Mesendoderm (in vitro differentiated cells): ENCODE measurements at regions not wholly inside any gene's neighbourhood (a gene's known extent, or its start where the extent isn't known, plus 50 kb on each side); places are given as distances from the start of the nearest gene placed in this dataset.

Experiments used
- DNase-seq: peaks from one replicate; pipeline ENCODE4 v3.0.0; 2013
- H2AK5ac ChIP-seq: 2 replicates; pipeline ENCODE4 v1.6.1; 2013; ENCODE audit warnings: low read length, inconsistent platforms
- H2BK120ac ChIP-seq: 2 replicates; pipeline ENCODE4 v1.6.1; 2013; ENCODE audit warnings: low read depth, mild to moderate bottlenecking, low read length, moderate library complexity, mixed read lengths
- H2BK15ac ChIP-seq: replicated peaks from 2 replicates; pipeline ENCODE4 v1.6.1; 2013; ENCODE audit warnings: low read depth, mild to moderate bottlenecking, moderate library complexity
- H2BK5ac ChIP-seq: 2 replicates; pipeline ENCODE4 v1.6.1; 2013; ENCODE audit warnings: low read length, inconsistent platforms
- H3K18ac ChIP-seq: 2 replicates; pipeline ENCODE4 v1.6.1; 2013; ENCODE audit warnings: mild to moderate bottlenecking, low read length, mixed read lengths
- H3K23ac ChIP-seq: one replicate; pipeline ENCODE4 v1.6.1; 2013; ENCODE audit warnings: low read length
- H3K27ac ChIP-seq: 2 replicates; pipeline ENCODE4 v1.5.1; 2013; ENCODE audit warnings: low read depth, mild to moderate bottlenecking, inconsistent platforms, low read length, moderate library complexity
- H3K27me3 ChIP-seq: 2 replicates; pipeline ENCODE4 v1.6.1; 2013; ENCODE audit warnings: low read length, control low read depth, mild to moderate bottlenecking, inconsistent platforms; ENCODE audit not compliant: insufficient read depth, poor library complexity
- H3K36me3 ChIP-seq: 2 replicates; pipeline ENCODE4 v1.6.1; 2013; ENCODE audit warnings: low read length, inconsistent platforms; ENCODE audit not compliant: control insufficient read depth, insufficient read depth
- H3K4ac ChIP-seq: one replicate; pipeline ENCODE4 v1.6.1; 2013; ENCODE audit warnings: low read depth, mild to moderate bottlenecking, low read length, moderate library complexity
- H3K4me1 ChIP-seq: 2 replicates; pipeline ENCODE4 v1.6.1; 2013; ENCODE audit warnings: low read depth, low read length, inconsistent platforms; ENCODE audit not compliant: control insufficient read depth
- H3K4me2 ChIP-seq: 2 replicates; pipeline ENCODE4 v1.6.1; 2013; ENCODE audit warnings: low read length
- H3K4me3 ChIP-seq: 2 replicates; pipeline ENCODE4 v1.5.1; 2013; ENCODE audit warnings: mild to moderate bottlenecking, low read length
- H3K56ac ChIP-seq: one replicate; pipeline ENCODE4 v1.6.1; 2013; ENCODE audit warnings: low read length
- H3K79me1 ChIP-seq: 2 replicates; pipeline ENCODE4 v1.6.1; 2013; ENCODE audit warnings: low read length, inconsistent platforms
- H3K79me2 ChIP-seq: 2 replicates; pipeline ENCODE4 v1.6.1; 2013; ENCODE audit warnings: mild to moderate bottlenecking, low read length; ENCODE audit not compliant: control insufficient read depth, insufficient read depth
- H3K9ac ChIP-seq: 2 replicates; pipeline ENCODE4 v1.6.1; 2013; ENCODE audit warnings: low read length, inconsistent platforms
- H4K5ac ChIP-seq: one replicate; pipeline ENCODE4 v1.6.1; 2013; ENCODE audit warnings: low read length
- H4K8ac ChIP-seq: one replicate; pipeline ENCODE4 v1.6.1; 2013; ENCODE audit warnings: low read depth, mild to moderate bottlenecking, control low read depth, low read length, moderate library complexity
- WGBS: extraction: QIAGEN DNeasy Blood & Tissue Kit; methylation state at CpG from one replicate; pipeline ENCODE4 v1.1.7; 2013; ENCODE audit warnings: low lambda C conversion rate, missing lambda C conversion rate; ENCODE audit not compliant: insufficient coverage; ENCODE audit errors: extremely low coverage; 5-methylcytosine and 5-hydroxymethylcytosine counted together

DNA sequence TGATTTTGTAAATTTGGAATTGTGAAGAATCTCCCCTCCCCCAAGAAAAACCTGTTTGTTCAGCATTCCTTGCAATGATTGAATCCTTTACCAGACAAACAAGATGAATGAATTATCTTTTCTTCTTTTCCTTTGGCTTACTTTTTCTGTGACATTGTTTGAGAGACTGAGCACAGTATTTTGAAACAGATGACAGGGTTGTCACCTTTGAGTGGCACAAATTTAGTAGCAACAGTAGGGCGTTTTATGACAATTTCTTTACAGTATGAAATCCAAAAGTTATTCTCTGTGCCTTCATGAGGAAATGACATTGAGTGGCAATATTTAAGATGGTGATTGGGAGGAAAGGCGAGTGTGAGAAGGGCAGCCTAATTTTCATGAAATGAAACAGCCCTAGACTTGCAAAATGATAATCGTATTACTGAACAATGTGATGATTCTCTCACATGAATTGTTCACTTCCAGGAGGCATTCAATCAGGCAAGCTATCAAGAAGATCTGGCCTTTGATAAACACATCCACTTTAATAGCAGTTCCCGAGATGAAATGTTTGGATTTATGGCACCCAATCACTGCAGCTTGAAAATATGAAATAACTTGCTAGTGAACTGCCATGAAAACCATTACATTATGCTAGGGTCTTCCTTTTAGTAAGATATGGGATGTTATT is 68.6 kb upstream of the SCEL start:
- Histone ChIP-seq H3K4me1 (no peaks in the 10 kb centered on the region), H2AK5ac (no peak overlapping the region), H2BK15ac (no peak overlapping the region), H3K36me3 (no peaks in the 10 kb centered on the region), H3K56ac (no peak overlapping the region), H3K27ac (no peak overlapping the region), H3K79me2 (no peaks in the 10 kb centered on the region), H3K4ac (no peak overlapping the region), H2BK120ac (no peak overlapping the region), H4K8ac (no peak overlapping the region), H3K18ac (no peak overlapping the region), H3K27me3 (no peaks in the 10 kb centered on the region), H3K9ac (no peak overlapping the region), H3K4me2 (no peak overlapping the region), H4K5ac (no peak overlapping the region), H2BK5ac (no peak overlapping the region), H3K23ac (no peak overlapping the region), H3K4me3 (no peak overlapping the region), H3K79me1 (no peaks in the 10 kb centered on the region)
- no CpG with 5 or more reads among the region's 4 CpGs for WGBS
- DNase-seq = no peak

DNA sequence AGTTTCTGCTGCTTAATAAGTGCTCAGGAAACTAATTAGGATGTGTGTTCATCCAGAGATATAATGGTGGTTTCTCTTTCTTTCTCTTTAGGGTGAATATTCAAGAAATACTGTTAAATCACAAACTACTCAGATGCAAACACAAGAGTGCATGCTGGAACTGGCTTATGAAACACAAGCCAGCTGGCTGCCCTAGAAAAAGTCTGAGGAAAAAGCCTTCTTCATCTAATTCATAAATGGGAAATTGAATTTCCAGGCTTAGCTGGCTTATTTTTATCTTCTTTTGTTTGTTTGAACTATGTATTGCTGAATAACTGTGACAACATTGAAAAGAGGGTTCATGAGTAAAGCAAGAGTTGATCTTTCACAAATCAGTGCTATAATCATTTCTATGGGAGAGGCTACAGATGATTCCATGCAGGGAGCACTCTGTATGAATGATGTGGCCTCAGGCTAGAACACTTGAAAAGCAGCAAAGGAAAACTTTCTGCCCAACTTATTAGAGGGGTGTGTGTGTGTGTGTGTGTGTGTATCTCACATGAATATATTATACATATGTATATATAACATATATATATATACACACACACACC is 69.8 kb upstream of the SCEL start:
- no peak overlapping the region for H3K4me2 ChIP-seq
- H3K79me1 ChIP-seq = no peaks in the 10 kb centered on the region
- no peaks in the 10 kb centered on the region for H3K4me1 ChIP-seq
- no peak overlapping the region for H3K27ac ChIP-seq
- no peak overlapping the region for H2BK5ac ChIP-seq
- no peak overlapping the region for H3K4ac ChIP-seq
- no peak overlapping the region for H2BK120ac ChIP-seq
- H2BK15ac ChIP-seq = no peak overlapping the region
- no peak overlapping the region for H3K18ac ChIP-seq
- H3K23ac ChIP-seq = no peak overlapping the region
- H3K79me2 ChIP-seq = no peaks in the 10 kb centered on the region
- no peak overlapping the region for H4K5ac ChIP-seq
- no peak overlapping the region for H3K9ac ChIP-seq
- H2AK5ac ChIP-seq = no peak overlapping the region
- no peak for DNase-seq
- H4K8ac ChIP-seq = no peak overlapping the region
- no peak overlapping the region for H3K56ac ChIP-seq
- H3K4me3 ChIP-seq = no peak overlapping the region
- no peaks in the 10 kb centered on the region for H3K27me3 ChIP-seq
- H3K36me3 ChIP-seq = no peaks in the 10 kb centered on the region

DNA sequence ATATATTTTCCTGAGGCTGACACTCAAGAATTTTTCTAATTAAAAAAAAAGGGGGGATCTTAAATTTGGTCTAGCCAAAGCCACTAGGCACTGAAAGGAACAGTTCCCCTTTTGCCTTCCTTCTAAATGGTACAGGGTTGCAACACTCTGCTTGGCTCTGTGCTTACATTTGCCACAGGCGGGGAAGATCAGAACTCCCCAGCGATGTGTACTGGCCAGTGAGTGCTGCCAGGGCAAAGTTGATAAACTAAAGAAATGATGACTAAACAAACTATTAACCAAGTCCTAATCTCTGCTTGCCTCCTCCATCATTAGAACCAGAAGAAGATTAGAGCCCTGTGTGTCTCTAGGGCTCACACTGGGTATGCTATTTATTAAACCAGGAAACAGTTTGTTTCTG is 75.3 kb upstream of the SCEL start:
- H4K5ac ChIP-seq = no peak overlapping the region
- H2AK5ac ChIP-seq = no peak overlapping the region
- no CpG with 5 or more reads among the region's 2 CpGs for WGBS
- no peak overlapping the region for H3K23ac ChIP-seq
- H2BK5ac ChIP-seq = no peak overlapping the region
- H3K4me3 ChIP-seq = no peak overlapping the region
- no peaks in the 10 kb centered on the region for H3K79me1 ChIP-seq
- no peak overlapping the region for H3K9ac ChIP-seq
- no peaks in the 10 kb centered on the region for H3K4me1 ChIP-seq
- no peak overlapping the region for H4K8ac ChIP-seq
- no peak overlapping the region for H2BK15ac ChIP-seq
- no peaks in the 10 kb centered on the region for H3K79me2 ChIP-seq
- H3K56ac ChIP-seq = no peak overlapping the region
- H3K4ac ChIP-seq = no peak overlapping the region
- no peaks in the 10 kb centered on the region for H3K36me3 ChIP-seq
- H3K27me3 ChIP-seq = no peaks in the 10 kb centered on the region
- no peak for DNase-seq
- H3K4me2 ChIP-seq = no peak overlapping the region
- no peak overlapping the region for H2BK120ac ChIP-seq
- no peak overlapping the region for H3K18ac ChIP-seq
- no peak overlapping the region for H3K27ac ChIP-seq

DNA sequence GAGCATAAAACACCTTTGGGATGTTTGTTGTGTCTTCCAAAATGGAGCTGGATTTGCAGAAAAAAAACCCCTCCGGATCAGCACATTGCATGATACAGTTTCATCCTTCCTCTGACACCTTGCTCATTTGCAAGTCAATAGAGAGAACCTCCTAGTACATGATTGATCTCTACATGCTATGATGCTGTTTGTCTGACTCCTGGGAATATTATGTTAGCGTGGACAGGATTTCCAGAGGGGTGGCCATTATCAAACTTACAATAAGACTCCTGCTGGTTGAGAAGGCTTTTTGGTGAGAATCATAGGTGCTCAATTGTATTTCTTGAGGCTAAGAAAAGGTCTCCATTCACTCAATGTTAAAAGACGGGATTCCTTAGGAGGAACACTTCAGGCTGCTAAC is 75.9 kb upstream of the SCEL start:
- H3K27me3 ChIP-seq = no peaks in the 10 kb centered on the region
- no peak overlapping the region for H3K18ac ChIP-seq
- no peaks in the 10 kb centered on the region for H3K36me3 ChIP-seq
- H3K4ac ChIP-seq = no peak overlapping the region
- H4K8ac ChIP-seq = no peak overlapping the region
- no CpG with 5 or more reads among the region's 3 CpGs for WGBS
- DNase-seq = no peak
- H3K79me1 ChIP-seq = no peaks in the 10 kb centered on the region
- H3K79me2 ChIP-seq = no peaks in the 10 kb centered on the region
- no peak overlapping the region for H3K4me3 ChIP-seq
- no peak overlapping the region for H3K23ac ChIP-seq
- H4K5ac ChIP-seq = no peak overlapping the region
- no peak overlapping the region for H3K4me2 ChIP-seq
- H3K56ac ChIP-seq = no peak overlapping the region
- H2BK15ac ChIP-seq = no peak overlapping the region
- no peak overlapping the region for H2BK5ac ChIP-seq
- H2BK120ac ChIP-seq = no peak overlapping the region
- no peak overlapping the region for H2AK5ac ChIP-seq
- H3K9ac ChIP-seq = no peak overlapping the region
- no peaks in the 10 kb centered on the region for H3K4me1 ChIP-seq
- H3K27ac ChIP-seq = no peak overlapping the region

DNA sequence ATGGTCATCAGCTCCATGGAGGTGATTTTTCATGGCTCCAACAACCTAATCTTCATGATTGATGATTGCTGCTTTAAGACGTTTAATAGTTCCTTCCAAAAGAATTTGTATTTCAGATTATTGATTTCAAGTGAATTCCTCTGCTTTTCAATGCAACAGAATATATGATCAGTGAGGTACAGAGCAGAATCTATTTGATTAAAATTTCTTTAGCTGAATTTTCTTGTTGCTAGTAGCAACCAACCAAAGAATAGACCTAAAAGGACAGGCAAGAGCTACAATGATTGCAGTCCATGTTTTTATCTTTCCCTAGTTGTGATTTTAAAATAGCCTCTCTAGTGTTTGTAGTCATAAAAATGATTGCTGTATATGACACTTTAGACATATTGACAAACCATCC is 76.8 kb upstream of the SCEL start:
- no peaks in the 10 kb centered on the region for H3K4me1 ChIP-seq
- H3K27ac ChIP-seq = no peak overlapping the region

DNA sequence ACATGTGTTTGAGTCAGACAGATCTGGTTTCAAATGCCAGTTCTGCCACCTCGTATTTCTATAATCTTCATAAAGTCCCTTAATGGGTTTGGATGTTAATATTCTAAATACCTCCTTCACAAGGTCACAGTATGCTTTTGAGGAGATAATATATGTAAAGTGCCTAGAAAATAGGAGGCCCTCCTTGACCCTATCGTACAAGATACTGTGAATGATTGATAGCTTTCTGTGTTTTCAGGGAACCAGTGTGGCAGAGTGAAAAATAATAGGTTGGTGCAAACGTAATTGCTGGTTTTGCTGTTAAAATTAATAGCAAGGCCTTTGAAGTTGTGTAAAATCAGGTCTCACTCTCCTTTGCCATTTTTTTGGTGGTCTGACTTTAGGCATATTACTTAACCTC is 77.5 kb upstream of the SCEL start:
- no peaks in the 10 kb centered on the region for H3K27me3 ChIP-seq
- no peak for DNase-seq

More for the DNA sequence above, 76.8 kb upstream of the SCEL start:
- no peak overlapping the region for H3K56ac ChIP-seq
- H2AK5ac ChIP-seq = no peak overlapping the region
- no peak overlapping the region for H3K9ac ChIP-seq
- WGBS = no CpG with 5 or more reads among the region's 1 CpG
- no peak overlapping the region for H3K4ac ChIP-seq
- H3K79me1 ChIP-seq = no peaks in the 10 kb centered on the region
- H2BK5ac ChIP-seq = no peak overlapping the region
- H2BK15ac ChIP-seq = no peak overlapping the region
- DNase-seq = no peak
- H3K18ac ChIP-seq = no peak overlapping the region
- no peaks in the 10 kb centered on the region for H3K36me3 ChIP-seq
- H3K79me2 ChIP-seq = no peaks in the 10 kb centered on the region
- no peaks in the 10 kb centered on the region for H3K27me3 ChIP-seq
- H3K23ac ChIP-seq = no peak overlapping the region
- H2BK120ac ChIP-seq = no peak overlapping the region
- H4K8ac ChIP-seq = no peak overlapping the region
- no peak overlapping the region for H3K4me2 ChIP-seq
- H3K4me3 ChIP-seq = no peak overlapping the region
- H4K5ac ChIP-seq = no peak overlapping the region

More for the DNA sequence above, 77.5 kb upstream of the SCEL start:
- Histone ChIP-seq H4K5ac (no peak overlapping the region), H3K4me3 (no peak overlapping the region), H3K79me2 (no peaks in the 10 kb centered on the region), H3K18ac (no peak overlapping the region), H3K36me3 (no peaks in the 10 kb centered on the region), H3K4ac (no peak overlapping the region), H3K4me1 (no peaks in the 10 kb centered on the region), H3K56ac (no peak overlapping the region), H3K4me2 (no peak overlapping the region), H2AK5ac (no peak overlapping the region), H3K27ac (no peak overlapping the region), H2BK15ac (no peak overlapping the region), H2BK120ac (no peak overlapping the region), H3K79me1 (no peaks in the 10 kb centered on the region), H2BK5ac (no peak overlapping the region), H3K9ac (no peak overlapping the region), H4K8ac (no peak overlapping the region), H3K23ac (no peak overlapping the region)
- no CpG with 5 or more reads among the region's 3 CpGs for WGBS
